Stimulated activated CD4-positive, alpha-beta T cell treated with anti-CD3 and anti-CD28 coated beads, Interleukin-1b, Interleukin-23, amount 100 ng/mL, for 4 hours (primary cell): ENCODE measurements at regions not wholly inside any gene's neighbourhood (a gene's known extent, or its start where the extent isn't known, plus 50 kb on each side); places are given as distances from the start of the nearest gene placed in this dataset.

Experiments
- DNase-seq, 2 donors: peaks; one replicate each; pipeline ENCODE4 v3.0.0-alpha.2; 2020; ENCODE audit warnings: low read depth in 2 of 2

DNA sequence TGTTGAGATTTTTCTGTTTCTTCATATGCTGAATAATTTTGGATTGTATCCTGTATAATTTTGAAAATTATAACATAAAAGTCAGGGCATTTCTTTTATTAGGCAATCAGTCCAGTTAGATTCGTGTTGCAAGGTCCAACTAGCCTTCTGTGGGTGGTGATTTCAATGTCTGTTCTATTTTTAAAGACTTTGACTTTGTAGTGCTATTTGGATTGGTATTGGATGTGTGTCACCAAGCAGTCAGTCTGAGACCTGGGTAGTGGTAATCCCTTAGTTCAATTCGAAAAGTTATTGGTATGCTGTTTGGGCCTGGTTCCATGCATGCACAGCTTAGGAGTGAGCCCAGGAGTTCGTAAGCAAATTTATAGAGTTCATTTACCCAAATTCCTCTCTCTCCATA, 82.2 kb downstream of the EPDR1 start:
- no peak for DNase-seq

DNA sequence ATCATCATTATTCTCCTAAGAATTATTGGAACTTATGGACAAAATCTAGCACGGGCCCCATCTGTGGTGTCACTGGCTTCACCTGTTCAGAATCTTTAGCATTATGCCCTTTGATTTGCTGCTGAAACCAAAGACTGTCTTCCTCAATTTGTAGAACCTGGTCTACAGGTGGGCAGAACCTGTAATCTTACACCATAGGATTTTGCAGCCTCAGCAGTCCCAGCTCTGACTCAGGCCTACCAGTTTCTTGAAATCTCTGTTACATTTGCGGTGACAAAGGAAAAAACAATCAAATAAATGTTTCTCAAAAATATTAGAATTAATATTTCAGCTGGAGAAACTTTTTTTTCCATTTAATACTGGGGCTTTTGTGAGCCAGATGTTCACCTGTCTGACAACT, 86.1 kb downstream of the EPDR1 start:
- DNase-seq = no peak

DNA sequence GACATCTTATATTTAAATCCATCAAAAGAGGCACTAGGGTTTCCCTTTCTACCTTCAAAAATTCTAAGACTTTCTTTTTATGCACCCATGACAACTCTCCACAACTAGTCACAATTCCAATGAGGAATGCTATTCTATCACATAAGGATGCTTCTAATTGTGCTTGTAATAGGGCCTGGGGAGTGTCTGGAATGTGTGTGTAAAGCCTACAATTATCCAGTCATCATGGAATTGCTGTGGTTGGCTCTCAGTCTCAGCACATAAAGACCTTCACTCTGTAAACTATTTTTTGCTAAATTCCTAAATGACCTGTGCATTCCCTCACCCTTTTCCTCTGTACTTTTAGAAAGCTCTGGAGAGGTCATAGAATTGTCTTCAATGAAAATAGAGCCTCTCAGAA, 86.7 kb downstream of the EPDR1 start:
- DNase-seq = no peak

DNA sequence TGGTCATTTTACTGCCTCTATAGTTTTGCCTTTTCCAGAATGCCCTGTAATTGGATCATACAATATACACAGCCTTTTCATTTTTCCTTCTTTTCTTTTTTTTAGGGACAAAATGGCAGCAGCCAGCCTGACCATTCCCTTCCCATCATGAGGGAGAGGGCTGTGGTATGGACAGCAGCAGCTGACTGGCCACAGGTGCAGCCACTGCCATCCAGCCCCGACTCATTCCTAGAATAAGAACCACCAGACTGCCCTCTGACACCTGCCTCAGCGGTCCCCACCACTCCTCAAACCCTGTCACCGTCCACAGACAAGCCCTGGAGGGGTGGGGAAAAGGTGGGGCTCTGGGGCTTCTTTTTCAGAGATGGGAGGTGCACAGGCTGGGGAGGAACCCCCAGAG, 92.8 kb downstream of the EPDR1 start:
- DNase-seq = no peak

DNA sequence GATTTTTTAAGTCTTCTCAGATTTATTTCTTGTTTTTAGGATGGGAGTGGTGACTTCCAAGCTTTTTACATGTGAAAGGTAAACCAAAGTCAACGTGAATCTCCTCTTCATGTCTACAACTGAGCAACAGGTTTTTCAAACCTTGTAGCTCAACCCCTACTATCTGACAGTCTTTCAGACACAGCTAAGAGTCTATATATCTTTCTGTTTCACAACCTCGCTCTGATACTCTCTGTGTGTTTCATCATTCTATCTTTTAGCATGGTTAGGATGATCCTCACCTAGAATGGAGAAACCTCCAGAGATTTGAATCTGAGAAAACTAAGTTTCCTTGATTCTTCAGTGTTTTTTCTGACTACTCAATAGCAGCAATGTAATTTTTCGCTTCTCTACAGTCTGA, 96.1 kb downstream of the EPDR1 start:
- no peak for DNase-seq

DNA sequence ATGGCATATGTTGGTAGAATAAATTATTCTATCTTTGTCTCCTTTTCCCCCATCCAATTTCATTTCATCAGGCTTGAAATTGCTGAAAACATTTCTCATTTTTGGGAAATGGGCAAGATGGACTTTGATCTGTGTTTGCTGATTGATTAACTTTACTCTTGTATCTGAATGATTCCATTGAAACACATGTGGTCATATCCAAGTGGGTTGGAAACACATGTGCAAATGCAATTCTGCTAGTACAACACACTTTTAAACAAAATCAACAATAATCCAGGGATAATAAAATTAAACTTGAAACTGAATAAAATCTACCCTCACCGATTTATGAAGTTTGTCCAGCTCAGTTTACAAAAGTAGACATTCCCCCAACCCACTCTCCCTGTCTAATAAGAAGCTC, 96.9 kb downstream of the EPDR1 start:
- no peak for DNase-seq

DNA sequence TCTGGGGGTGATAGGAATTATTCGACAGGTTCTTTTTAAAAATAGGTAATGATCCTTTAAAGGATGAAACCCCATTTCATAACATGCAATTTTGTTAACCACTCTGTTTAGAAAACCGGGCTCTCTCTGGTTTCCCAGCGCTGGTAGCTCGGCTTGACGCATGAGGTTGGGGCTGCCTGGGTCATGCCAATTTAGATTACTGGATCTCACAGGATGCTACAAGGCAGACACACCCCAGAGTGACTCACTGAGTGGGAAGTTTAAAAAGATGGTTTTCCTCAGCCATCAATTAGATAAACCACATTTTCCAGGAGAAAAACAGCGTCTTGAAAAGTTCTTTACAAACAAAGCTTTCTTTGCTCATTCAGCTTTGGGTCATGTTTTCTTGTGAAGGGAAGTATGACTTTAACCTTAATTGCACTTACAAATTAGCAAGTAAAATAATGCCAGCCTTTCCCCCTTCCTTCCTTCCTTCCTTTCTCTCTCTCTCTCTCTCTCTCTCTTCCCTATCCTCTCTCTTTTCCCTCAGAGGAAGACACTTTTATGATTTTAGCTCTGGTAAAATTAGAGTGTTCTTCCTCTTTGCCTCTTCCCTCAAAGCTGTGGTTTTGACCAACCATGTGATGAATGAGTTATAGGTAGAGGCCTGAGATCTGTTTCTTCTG, 99.8 kb downstream of the EPDR1 start:
- no peak for DNase-seq

DNA sequence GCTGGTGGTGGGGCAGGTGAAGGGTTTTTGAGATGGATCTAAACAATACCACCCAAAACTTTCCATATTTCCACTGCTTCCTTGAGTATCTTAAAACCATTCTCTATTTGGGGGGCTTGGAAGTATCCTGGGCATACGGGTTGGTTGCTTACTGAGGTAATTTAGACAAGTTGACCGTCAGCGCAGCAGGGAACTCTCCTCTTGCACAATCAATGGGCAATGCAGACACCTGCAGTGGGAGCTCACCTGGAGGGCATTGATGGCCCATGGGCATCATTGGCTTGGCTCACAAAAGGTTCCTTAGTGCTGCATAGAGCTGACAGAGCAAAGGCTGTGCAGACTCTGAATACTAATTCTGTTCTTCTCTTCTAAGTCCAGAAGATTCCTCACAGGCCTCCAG, 101.5 kb downstream of the EPDR1 start:
- no peak for DNase-seq

DNA sequence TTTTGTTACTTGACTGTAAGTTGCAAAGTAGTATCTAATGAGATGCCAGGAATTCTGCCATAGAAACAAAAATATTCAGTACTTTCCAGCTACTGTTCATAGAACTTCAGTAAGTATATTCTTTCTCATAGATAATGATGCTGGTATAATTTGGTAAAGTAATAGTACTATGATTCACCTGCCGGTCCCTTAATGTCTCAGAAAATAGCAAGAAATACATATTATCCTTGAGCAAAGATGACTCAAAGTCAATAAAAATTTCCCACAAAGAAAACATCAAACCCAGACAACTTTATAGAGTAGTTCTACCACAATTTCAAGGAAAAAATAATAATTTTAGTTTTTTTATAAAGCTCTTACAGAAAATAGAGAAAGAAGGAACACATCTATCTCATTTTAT, 105.4 kb downstream of the EPDR1 start:
- no peak for DNase-seq

DNA sequence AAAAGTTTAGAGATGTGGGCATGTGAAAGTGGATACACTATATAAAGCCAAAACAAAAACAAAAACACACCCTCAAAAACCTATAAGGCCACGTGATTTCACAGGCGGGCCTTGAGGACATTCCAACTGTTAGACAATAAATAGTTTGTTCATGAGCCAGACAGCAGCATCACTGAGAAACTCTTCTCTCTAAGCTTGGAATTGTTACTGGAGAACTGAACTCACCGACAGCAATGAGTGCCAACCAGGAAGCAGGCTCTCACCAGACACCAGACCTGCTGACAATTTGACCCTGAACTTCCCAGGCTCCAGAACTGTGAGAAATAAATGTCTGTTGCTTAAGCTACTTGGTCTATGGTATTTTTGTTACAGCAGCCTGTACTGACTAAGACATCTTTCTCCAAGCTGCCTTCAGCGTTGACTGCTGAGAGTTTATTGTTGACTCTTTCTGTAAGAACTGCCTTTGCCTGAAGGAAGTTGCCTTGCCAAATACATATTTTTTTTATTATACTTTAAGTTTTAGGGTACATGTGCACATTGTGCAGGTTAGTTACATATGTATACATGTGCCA, 107.5 kb downstream of the EPDR1 start:
- DNase-seq = no peak

DNA sequence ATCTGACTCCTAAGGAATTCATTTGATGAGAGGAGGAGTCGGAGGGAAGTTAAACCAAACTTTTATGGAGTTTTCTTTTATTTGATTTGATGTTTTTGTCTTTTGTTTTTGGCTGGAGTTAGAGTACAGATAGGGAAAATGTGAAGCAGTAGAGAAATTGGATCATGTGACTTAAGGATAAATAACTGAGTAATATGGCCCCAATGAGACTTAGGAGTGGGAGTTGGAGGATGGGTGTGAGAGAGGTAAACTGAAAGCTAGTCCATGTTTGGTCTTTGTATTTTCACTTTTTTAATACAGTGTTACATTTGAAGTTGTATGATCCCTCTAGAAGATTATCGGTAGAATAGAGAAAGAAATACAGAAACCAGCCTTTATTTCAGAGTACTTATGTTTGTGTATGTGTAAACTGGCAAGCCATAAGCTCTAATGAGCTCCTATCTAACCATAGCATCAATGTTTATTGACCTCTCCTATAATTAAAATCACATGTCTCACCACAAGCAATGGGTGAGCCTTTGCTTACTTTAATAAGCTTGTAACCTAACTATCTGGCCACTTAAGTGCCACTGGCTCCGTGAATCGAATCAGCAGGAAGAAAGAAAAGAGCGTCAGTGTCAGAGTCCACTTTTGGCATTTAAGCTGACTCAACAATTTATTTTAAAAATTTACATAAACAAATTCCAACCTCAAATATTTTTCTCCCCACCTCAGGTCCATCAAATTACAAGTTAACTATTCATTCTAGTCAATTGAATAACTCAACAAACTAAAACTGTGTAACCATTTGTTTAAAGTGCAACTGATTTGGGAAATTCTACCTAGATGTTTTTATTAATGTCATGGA, 113.8 kb downstream of the EPDR1 start:
- DNase-seq = no peak

DNA sequence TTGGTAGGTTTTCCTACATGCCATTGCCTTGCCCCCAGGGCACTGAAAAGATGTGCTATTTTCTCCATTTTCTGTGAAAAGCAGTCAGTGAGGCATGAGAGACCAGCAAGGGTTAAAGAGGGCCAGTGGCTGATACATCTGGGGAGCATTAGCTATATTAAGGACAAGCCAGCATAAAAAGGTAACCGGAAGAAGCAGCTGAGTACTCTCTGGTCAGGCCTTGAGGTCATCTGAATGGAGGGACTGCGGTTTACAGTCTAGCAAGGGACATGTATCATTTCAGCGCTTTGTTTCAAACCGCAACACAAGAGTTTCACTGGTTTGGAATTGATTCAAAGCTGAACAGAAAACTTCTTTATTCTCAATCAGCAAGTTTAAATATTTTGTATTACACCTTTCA, 120.4 kb downstream of the EPDR1 start:
- DNase-seq = no peak

DNA sequence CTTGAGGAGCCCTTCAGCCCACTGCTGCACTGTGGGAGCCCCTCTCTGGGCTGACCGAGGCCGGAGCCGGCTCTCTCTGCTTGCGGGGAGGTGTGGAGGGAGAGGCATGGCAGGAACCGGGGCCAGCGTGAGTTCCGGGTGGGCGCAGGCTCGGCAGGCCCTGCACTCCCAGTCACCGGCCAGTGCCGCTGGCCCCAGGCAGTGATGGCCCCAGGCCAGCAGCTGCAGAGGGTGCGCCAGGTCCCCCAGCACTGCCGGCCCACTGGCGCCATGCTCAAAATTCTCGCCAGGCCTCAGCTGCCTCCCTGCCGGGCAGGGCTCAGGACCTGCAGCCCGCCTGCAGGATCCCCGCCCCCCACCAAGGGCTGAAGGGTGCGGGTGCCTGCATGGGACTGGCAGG, 128.4 kb upstream of the STARD3NL start:
- no peak for DNase-seq

DNA sequence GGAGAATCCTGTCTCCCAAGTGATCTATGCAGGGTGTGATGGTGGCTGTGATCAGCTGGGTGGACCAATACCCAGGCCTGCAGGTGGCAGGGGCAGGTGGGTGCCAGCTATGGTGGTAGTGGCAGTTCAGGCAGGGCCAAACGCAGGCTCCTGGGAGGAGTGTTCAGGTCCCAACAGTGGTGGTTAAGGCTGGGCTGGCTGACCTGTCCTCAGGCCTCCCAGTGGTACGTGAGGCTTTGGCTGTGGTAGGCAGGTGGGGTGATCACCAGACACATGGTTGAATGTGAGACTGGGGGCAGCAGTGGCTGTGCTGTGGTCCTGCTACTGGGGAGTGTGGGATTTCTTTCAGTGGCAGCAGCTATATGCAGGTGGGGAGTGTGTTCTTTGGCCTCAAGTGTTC, 126.7 kb upstream of the STARD3NL start:
- no peak for DNase-seq

DNA sequence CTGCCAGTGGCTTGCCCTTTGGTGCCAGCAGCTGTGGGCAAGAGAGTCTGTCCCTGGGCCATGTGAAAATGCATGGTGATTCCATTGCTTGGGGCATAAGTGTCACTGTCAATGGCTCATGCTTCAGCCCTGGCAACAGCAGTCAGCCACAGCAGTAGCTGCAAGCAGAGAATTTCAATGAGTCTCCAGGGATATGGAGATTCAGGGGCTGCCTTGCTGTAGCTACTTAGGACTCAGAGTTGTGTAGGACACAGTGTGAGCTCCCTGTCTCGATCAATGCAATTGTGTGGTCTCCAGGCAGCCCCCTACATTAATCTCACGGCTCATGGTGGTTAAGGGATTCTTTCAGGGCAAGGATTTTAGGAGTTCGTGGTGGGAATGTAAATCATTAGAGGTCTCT, 126.3 kb upstream of the STARD3NL start:
- DNase-seq = no peak

DNA sequence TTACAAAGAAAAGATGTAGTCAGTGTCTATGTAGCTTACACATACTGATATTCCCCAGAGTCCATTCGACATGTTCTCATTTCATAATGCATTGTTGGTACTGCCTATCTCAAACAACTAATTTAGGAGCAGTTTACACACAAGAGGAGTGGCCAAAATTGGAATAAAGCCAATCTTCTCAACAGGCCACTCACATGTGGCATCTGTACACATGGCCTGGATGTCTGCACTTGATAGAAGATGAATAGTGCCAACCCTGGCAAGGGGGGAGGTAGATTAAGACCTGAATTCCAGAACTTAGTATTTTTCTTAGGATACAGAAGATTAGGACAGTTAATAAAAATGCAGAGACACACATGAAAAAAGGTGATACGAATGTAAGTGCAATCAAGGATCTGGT, 125.3 kb upstream of the STARD3NL start:
- DNase-seq = no peak

DNA sequence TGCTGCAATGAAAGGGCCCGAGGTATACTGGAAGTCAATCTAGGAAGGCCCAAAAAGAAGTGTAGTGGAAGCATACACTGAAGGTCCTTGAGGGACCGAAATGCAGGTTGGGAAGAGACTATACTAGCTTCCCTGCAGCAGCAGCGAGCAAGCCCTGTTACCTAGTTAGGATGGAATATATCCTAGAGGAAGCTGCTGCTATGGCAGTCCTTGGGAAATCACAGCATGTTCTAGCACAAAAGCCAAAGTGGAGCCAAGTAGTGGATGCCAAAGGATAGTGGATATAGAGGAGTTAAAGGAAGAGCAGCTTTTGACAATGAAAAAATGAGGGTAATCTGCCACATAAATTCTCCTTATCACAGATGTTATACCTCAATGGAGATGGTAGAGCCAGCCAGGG, 123.8 kb upstream of the STARD3NL start:
- no peak for DNase-seq

DNA sequence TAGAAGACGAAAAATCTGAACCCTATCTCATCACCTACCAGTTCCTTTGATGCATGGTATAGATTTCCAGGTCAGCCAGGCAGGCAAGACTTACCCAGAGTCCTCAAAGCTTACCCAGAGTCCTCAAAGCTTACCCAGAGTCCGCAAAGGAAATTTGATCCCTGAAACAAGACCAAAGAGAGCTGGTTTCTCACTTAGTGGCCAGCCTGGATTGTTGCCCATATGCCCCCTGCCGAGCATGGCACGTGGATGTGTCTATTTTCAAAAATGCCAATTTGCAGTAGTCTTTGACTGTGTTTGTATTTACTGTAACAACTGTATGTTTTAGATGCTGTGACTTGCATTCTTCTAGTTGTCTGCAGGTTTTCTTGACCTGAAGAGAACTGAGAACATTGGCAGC, 120.2 kb upstream of the STARD3NL start:
- DNase-seq = no peak

DNA sequence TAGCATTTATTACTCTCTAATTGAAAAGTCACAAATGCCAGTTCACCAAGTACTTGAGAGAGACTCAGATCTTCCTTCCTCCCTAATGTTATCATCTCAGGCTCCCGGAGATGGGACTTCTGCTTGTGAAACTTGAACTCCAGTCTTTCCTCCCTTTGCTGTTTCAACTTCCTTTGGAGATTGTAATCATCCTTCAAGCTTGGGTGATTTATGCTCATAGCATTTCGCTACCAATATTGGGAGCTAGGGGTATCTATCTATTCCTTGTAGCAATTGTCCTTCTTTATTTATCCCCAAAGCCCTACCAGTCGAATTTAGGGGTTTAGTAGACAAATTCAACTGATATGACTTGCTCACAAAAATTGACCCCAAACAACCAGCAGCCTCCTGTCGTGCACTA, 117.9 kb upstream of the STARD3NL start:
- DNase-seq = no peak

DNA sequence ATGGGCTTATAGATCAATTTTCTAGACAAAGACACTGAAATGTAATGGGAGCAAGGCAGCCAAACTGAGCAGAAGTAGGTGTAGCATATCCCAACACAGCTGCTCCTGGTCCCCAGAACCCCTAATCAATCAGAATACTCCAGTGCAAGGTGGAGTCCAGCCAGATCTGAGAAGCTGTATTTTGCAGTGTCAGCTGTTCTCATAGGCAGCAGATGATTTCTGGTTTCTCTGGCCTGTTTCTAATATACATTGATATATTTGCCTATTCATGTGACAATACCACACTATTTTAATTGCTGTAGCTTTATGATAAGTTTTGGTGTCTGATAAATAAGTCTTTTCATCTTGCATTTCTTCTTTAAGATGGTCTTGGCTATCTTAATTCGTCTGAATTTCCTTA, 117.4 kb upstream of the STARD3NL start:
- no peak for DNase-seq

DNA sequence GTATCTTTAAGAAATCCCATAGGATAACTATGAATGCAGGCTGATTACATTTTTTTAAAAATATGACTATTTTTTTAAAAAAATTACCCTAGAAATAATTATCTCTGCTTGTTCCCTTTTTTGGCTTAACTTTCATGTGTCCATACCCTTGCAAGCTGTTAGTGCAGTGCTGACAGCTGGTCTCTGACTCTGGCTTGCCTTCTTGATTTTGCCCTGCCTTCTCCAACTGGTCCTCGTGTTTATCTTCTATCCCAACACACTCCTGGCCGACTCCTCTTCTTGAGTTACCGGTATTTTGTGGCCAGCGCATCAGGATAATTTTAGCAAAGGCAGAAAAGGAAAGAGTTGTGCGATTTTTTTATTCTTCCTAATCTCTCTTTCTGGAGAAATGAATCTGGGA, 111.7 kb upstream of the STARD3NL start:
- DNase-seq = no peak

DNA sequence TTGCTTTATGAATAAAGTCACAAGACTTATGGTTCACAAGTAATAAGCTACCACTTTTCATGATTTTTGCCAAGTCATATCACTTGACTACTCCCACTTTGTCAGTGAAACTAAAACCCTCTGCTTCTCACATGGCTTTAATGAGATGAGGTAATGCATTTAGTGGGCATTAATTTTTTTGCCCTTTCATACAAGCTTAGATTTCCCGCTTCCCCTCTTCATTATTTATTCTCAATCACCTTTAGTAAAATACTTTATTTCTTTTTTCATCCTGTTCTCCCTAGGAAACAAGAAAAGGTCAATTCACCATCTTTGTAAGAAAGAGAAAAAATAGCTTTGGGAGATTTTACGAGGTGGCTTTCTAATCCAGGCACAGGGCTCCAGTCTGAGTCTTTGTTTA, 109.6 kb upstream of the STARD3NL start:
- DNase-seq = no peak

DNA sequence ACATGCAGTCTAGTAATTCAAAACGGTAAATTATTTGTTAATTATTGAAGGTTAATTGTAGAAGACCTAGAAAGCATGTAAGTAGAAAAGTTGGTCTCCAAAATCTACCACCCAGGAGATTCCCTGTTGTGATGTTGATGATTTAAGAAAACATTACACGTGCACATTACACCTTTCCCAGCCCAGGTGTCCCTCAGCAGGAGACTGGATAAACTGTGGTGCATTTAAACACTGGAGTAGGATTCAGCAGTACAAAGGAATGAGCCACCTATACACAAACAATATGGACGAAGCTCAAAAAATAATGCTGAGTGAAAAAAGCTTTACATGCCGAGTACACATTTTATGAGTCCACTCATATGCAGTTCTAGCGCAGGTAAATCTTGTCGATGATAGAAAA, 109.0 kb upstream of the STARD3NL start:
- no peak for DNase-seq
